ENCODE measurements at regions not wholly inside any gene's neighbourhood (a gene's known extent, or its start where the extent isn't known, plus 50 kb on each side); places are given as distances from the start of the nearest gene placed in this dataset.

DNA sequence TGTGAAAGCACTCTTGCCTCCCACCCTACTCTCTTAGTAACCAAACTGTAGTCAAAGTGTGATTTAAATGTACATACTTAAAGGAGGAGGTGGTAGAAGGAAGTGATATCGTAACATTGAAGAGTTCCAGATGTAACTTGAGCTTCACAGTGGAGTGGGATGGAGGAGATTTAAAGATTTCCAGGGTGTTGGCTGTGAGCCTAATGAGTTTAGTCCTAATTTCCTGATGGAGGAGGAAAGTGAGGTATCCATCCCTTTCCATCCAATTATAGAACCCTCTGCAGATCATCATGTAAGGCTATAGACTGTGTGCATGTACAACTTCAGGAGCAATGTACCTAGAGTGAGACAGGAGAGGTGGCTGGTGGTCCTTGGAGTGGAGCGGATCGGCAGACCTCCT is 1163.9 kb upstream of the SEMA6A start:
- no peak for TF ChIP-seq POLR2A (IDR thresholded peaks at IDR 0.05; ENCODE audit: low read depth, low read length)
- no peak for TF ChIP-seq POLR2AphosphoS5 (IDR thresholded peaks at IDR 0.05; ENCODE audit: low read depth, low read length)

All from GM12892 (cell line).